ENCODE measurements at regions not wholly inside any gene's neighbourhood (a gene's known extent, or its start where the extent isn't known, plus 50 kb on each side); places are given as distances from the start of the nearest gene placed in this dataset.

DNA sequence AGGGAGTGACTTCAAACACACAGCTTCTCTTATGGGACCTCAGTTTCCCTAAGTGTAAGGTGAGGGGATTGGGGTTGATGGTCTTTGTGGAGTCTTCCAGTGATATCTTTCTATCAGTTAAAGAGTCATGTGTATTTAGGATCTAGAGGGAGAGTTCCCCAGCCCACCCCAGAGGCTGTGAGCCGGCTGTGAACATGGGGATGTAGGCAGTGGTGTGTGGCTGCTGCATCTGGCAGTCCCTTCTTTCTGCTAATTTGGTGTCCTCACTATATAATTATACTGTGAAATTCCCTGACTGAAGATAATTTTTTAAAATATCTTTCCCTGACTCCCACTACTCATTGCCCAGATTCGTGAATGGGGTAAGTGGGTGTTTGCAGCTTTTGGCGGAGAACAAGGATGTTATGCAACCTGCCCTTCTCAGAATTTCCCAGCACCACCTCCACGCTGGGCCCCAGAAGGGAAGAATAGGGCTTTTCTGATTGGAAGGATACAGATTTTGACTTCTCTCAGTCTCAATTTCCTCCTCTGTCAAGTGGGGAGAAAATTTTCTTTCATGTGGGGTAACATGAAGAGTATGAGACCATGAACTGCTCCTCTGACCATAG lies 79.0 kb upstream of the RASGRF1 start:
- H3K4me3 ChIP-seq (ENCODE audit: severe bottlenecking), result no peak overlapping the region
- H3K4me1 ChIP-seq (ENCODE audit: insufficient read depth, poor library complexity, severe bottlenecking), result peaks cover 22% of the 10 kb centered on the region
- no peak for ATAC-seq (ENCODE audit: low read depth)
- no peaks in the 10 kb centered on the region for H3K36me3 ChIP-seq (ENCODE audit: low read depth)
- peak overlapping the region; percentile 37 for H3K27ac ChIP-seq (ENCODE audit: poor library complexity, severe bottlenecking)
- TF ChIP-seq, protein P1, sequence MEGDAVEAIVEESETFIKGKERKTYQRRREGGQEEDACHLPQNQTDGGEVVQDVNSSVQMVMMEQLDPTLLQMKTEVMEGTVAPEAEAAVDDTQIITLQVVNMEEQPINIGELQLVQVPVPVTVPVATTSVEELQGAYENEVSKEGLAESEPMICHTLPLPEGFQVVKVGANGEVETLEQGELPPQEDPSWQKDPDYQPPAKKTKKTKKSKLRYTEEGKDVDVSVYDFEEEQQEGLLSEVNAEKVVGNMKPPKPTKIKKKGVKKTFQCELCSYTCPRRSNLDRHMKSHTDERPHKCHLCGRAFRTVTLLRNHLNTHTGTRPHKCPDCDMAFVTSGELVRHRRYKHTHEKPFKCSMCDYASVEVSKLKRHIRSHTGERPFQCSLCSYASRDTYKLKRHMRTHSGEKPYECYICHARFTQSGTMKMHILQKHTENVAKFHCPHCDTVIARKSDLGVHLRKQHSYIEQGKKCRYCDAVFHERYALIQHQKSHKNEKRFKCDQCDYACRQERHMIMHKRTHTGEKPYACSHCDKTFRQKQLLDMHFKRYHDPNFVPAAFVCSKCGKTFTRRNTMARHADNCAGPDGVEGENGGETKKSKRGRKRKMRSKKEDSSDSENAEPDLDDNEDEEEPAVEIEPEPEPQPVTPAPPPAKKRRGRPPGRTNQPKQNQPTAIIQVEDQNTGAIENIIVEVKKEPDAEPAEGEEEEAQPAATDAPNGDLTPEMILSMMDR (IDR thresholded peaks at IDR 0.05; ENCODE audit: poor library complexity, severe bottlenecking), result no peak
- DNase-seq (ENCODE audit: low spot score), result no peak
- H3K9me3 ChIP-seq (ENCODE audit: severe bottlenecking), result no peaks in the 10 kb centered on the region
- no peaks in the 10 kb centered on the region for H3K27me3 ChIP-seq (ENCODE audit: insufficient read depth, poor library complexity, severe bottlenecking)

DNA sequence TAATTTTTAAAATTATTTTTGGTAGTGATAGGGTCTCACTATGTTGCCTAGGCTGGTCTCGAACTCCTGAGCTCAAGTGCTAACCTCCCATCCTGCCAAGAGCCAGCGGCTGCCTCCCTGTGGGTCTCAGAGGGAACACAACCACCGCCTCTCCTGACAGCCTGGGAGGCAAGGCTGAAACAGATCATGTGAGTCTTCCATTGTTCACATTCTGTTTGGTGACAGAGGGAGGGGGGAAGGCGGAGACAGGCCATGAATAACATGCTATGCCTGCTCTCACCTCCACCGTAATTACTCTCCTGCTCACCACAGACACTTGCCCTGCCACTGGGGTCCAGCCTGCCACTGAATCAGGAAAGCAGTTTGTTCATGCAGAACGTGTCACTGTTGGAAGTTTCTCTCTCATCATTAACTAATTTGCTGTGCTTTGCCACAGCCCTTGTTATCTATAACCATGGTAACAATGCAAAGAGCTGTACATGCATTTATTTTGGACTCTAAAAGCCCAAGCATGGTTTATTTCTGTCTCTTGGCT lies 78.4 kb upstream of the RASGRF1 start:
- Histone ChIP-seq H3K27ac (ENCODE audit: poor library complexity, severe bottlenecking) (no peak overlapping the region), H3K4me3 (ENCODE audit: severe bottlenecking) (no peak overlapping the region), H3K9me3 (ENCODE audit: severe bottlenecking) (no peaks in the 10 kb centered on the region), H3K36me3 (ENCODE audit: low read depth) (no peaks in the 10 kb centered on the region), H3K27me3 (ENCODE audit: insufficient read depth, poor library complexity, severe bottlenecking) (no peaks in the 10 kb centered on the region), H3K4me1 (ENCODE audit: insufficient read depth, poor library complexity, severe bottlenecking) (peaks cover 22% of the 10 kb centered on the region)
- ATAC-seq (ENCODE audit: low read depth), result peak; percentile 16; the same call in 1 of the 3 replicates
- DNase-seq (ENCODE audit: low spot score), result peak; percentile 65
- TF ChIP-seq, protein P1 (IDR thresholded peaks at IDR 0.05; ENCODE audit: poor library complexity, severe bottlenecking), result no peak

DNA sequence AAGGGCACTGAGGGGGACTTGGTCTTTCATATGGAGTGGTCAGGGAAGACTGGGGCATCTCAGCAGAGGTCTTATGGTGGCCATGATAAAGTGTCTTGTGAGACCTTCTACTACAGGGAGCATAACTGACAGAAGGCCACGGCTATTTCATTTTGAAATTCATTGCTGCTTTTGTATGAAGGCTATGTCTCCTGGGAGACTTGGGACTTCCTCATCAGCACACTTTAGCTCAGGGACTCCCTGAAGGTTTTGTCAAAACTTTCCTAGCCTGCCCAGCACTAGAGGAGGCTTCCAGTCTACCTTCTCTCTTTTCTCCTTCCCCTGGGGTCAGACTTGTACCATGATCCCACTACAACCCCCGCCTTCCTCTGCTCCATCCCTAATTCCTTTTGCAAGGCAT lies 77.2 kb upstream of the RASGRF1 start:
- DNase-seq (ENCODE audit: low spot score) (no peak), ATAC-seq (ENCODE audit: low read depth) (no peak)
- H3K36me3 ChIP-seq (ENCODE audit: low read depth), result no peaks in the 10 kb centered on the region
- no peak overlapping the region for H3K4me3 ChIP-seq (ENCODE audit: severe bottlenecking)
- peaks cover 22% of the 10 kb centered on the region for H3K4me1 ChIP-seq (ENCODE audit: insufficient read depth, poor library complexity, severe bottlenecking)
- no peak overlapping the region for H3K27ac ChIP-seq (ENCODE audit: poor library complexity, severe bottlenecking)
- TF ChIP-seq, protein P1 (IDR thresholded peaks at IDR 0.05; ENCODE audit: poor library complexity, severe bottlenecking), result no peak
- no peaks in the 10 kb centered on the region for H3K9me3 ChIP-seq (ENCODE audit: severe bottlenecking)
- no peaks in the 10 kb centered on the region for H3K27me3 ChIP-seq (ENCODE audit: insufficient read depth, poor library complexity, severe bottlenecking)

DNA sequence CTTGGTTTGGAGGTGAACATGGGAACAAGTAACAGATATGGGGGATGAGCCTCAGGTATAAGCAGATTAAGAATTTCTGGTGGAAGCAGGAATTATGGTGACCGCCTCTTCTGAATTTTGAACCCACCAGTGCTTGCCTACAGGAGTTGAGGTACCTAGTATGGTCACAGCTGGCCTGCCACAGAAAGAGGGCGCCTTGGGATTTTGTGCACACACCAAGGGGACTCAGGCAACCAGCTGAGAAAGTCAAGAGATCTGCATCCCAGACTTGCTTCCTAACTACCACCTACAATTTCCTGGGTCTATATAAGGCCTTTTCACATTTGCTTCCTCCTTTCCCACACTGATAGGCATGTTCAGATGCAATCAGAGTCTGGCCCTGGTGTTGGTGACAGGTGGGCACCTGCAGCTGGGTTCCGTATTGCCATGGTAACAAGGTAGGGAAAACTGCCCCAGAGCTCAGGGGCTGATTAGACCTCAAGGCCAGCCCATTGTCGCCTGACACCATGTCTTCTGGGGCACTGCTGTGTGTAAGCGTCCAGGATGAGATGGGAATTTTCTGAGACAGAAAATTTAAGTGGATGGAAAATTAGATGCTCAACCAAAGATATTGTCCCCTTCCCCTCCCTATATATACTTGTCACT lies 75.9 kb upstream of the RASGRF1 start:
- Histone ChIP-seq H3K4me1 (ENCODE audit: insufficient read depth, poor library complexity, severe bottlenecking) (peaks cover 22% of the 10 kb centered on the region), H3K9me3 (ENCODE audit: severe bottlenecking) (no peaks in the 10 kb centered on the region), H3K27me3 (ENCODE audit: insufficient read depth, poor library complexity, severe bottlenecking) (no peaks in the 10 kb centered on the region), H3K4me3 (ENCODE audit: severe bottlenecking) (no peak overlapping the region), H3K36me3 (ENCODE audit: low read depth) (no peaks in the 10 kb centered on the region), H3K27ac (ENCODE audit: poor library complexity, severe bottlenecking) (no peak overlapping the region)
- ATAC-seq (ENCODE audit: low read depth) (no peak), DNase-seq (ENCODE audit: low spot score) (peak; percentile 57)
- TF ChIP-seq, protein P1 (IDR thresholded peaks at IDR 0.05; ENCODE audit: poor library complexity, severe bottlenecking), result no peak

DNA sequence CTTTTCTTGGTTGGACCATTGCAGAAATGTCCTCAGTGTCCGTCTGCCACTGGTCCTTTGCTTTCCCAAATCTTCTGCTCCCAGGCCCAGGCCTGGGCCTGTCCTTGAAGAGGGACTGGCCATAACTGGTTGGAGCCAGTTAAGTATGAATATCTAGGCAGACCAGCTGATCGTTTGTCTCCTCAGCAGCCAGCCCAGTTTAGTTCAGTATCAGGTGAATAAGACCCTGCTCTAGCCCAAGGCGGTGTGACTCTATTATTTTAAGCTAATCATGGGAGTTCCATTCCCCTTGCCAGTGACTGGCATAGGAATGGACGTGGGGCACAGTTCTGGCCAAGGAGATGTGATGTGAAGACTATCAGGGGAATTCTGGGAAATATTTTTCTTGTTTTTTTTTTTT lies 73.9 kb upstream of the RASGRF1 start:
- peaks cover 7% of the 10 kb centered on the region for H3K4me1 ChIP-seq (ENCODE audit: insufficient read depth, poor library complexity, severe bottlenecking)
- ATAC-seq (ENCODE audit: low read depth), result no peak
- no peak overlapping the region for H3K27ac ChIP-seq (ENCODE audit: poor library complexity, severe bottlenecking)
- no peak for DNase-seq (ENCODE audit: low spot score)
- H3K27me3 ChIP-seq (ENCODE audit: insufficient read depth, poor library complexity, severe bottlenecking), result no peaks in the 10 kb centered on the region
- H3K36me3 ChIP-seq (ENCODE audit: low read depth), result no peaks in the 10 kb centered on the region
- TF ChIP-seq, protein P1 (IDR thresholded peaks at IDR 0.05; ENCODE audit: poor library complexity, severe bottlenecking), result no peak
- H3K4me3 ChIP-seq (ENCODE audit: severe bottlenecking), result no peak overlapping the region
- H3K9me3 ChIP-seq (ENCODE audit: severe bottlenecking), result no peaks in the 10 kb centered on the region

Data from RWPE2 (cell line).